ENCODE measurements at regions not wholly inside any gene's neighbourhood (a gene's known extent, or its start where the extent isn't known, plus 50 kb on each side); places are given as distances from the start of the nearest gene placed in this dataset.

GRCh38 chr12:75856235-75856634 is 175.3 kb downstream of the PHLDA1 start:
- no peak for TF ChIP-seq CTCF (conservative IDR thresholded peaks at IDR 0.05 in 1 of 2, IDR thresholded peaks at IDR 0.05 in 1 of 2; ENCODE audit: low read depth in 1 of 2, low read length in 2 of 2)
- TF ChIP-seq EZH2 (IDR thresholded peaks at IDR 0.05; ENCODE audit: low read length, missing control alignments) = no peak
